ENCODE measurements at regions not wholly inside any gene's neighbourhood (a gene's known extent, or its start where the extent isn't known, plus 50 kb on each side); places are given as distances from the start of the nearest gene placed in this dataset.

DNA sequence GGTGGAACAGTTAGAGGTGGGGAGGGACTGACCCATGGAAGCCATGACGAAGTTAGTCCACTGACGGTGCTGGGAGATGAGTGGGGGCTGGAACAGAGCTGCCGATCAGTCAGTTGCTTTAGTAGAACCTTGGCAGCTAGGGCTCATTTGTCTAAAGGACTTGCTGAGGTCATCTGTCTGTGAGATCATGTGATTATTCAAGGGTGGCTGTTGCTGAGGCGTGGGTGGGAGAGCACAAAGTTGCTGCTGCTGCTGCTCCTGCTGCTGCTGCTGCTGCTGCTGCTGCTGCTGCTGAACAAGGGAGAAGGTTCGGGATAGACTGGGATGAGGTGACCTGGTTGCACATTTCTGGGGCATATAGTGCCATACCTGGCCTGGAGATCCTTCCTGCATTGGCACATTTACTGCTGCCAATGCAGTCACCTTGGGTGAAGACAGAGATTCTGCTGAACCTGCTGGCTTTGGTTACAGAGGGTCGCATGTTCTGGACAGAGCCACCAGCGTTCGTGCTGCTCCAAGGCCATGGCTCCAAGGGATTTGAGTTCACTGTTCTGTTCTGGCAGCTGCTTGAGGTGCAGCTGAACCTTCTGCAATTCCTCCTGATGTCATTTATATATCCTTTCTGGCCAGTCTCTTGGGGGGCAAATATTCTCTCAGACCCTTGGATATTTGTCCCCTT lies 840.5 kb downstream of the HACE1 start:
- no peak for ATAC-seq

DNA sequence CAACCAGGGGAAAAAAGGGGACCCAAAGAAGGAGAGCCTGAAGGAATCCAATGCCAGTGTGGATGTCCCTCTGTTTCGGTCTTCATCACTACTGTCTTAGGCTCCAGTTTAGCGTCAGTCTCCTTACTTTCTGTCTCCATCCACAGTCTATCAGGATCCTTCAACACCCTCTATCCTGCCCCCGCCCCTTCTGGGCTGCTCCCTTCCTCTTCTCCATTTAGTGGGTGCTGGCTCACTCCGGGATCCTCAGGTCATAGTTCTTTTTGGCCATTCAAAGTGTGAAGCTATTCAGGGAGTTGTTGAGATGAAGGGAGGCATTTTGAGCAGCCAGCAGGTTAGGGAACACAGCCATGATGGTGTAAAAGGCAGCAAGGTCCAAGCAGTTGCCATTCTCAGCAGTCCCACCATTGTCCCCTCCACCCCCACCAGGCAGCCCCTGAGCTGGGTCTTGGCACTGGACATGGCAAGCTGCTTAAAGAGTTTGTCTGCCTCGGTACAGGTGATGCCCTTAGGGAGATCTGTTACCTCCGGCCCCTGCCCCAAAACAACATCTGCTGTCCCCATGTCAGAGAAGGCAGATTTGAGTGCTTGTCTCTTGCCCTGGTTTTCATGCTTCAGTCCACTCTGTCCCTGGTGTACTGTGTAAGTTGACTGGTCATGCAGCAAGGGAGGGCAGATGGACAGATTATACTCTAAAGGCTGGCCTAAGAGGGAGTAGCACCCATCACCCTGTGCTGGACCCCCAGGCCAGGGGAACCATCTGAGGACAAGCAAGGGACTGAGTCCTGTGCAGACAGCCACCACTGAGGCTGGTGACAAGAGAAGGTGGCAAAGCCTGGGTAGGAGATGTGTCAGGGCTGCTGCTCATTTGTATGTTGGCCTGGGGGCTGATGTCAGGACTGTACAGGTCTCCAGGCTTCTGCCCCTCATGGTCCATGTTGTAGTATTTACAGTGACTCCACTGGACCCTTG lies 842.0 kb downstream of the HACE1 start:
- ATAC-seq: no peak

DNA sequence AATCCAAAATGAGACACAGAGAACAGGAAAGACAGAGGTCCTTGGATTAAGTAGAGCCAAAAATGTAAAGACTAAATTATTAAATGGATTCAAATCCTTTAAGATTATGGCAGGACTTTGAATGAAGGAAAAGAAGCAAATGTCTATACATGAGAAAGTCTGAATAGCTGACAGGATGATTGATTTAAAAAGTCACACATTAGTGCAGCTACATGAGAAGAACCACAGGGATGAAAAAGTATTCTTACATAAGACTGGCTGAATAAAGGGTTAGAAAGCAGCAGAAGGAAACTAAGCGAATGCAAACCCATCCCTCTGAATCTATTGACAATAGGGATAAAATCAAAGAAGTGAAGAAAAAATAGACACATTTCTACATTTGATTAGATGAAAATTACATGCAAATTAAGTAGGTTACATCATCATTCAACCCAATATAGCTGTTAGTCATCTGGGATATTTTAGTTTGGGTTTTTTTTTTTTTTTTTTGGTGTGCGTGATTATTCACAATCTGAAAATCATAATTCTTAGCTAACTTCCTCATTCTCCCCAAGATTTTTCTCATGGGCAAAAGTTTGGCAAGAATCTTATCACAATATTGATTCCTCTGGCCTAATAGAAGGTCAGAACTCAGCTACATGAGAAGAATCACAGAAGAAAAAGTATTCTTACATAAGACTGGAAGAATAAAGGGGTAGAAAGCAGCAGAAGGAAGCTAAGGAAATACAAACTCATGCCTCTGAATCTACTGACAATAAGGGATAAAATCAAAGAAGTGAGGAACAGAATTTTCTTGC lies 845.4 kb downstream of the HACE1 start:
- no peak for ATAC-seq

DNA sequence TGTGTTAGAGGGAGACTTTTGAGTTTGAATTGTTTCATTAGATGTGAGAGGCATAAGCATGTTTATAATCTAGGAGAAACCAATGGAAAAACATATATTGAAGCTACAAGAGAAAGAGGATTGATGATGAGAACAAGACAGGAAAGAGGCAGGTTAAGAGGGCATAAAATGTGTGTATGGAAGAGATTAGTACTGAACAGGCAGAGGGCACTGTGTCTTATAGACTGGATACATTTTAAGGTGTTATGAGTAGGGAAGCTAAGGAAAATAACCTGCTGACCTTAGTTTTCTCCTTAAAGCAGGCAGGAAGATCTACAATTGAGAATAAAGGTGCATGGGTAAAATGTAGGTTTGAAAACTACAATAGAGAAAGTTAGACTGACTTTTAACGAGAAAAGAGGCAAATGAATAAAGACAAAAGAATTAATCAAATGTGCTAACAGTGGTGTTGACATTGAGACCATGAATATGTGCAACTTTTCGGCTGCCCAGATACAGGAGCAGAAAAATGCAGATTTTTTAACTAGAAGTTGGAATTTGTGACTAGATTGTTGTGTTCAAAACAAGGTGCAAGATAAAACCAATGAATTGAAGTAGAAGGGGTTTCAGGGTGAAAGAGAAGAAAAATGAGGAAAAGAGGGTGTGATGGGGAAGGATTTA lies 846.3 kb downstream of the HACE1 start:
- ATAC-seq: no peak

DNA sequence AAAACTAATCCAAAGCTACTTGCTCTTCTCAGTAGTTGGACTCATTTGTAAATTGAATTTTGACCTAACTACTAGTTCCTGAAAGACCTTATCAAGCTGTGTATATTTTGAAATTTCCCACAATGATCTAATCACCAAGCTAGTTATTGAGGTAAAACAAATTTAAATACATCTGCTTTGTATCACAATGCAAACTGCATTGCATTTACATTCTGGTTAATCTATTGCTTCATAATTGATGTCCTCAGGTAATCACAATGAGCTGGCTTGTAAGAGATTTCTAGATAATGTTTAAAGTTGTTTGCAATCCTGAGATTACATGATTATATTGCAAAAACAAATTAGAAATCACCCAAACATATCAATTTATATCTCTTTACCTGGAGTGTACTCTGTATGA lies 848.8 kb downstream of the HACE1 start:
- ATAC-seq: no peak

DNA sequence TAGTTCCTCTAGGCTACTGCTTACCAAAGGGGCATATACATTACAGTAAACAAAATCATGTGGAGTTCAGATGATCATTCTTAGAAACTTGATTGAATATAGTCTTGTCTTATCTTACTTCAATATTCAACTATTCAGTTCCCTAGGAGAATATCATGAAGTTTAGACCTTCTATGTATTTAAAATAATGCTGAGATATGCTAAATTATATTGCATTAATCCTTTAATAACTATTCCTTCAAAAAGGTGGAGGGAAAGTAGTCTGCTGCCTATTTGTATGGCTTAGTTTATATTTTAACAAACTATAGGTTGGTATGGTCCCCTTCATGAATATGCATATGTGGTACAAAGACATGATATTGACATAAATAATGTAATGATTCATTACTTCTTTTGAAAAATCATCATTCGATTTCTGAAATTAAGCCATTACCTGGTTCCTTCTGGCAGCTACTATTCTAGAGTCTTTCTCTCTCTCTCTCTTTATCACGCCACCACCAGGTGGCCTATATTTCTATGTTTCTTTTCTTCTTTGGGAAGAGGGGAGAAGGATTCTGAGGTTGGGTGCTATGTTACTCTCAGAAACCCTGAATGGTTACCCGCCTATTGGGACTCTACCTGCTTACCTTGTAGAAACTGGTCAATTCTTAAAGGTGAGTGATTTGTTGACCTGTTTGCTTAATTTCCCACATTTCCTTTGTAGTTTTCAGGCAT lies 855.8 kb downstream of the HACE1 start:
- no peak for ATAC-seq

DNA sequence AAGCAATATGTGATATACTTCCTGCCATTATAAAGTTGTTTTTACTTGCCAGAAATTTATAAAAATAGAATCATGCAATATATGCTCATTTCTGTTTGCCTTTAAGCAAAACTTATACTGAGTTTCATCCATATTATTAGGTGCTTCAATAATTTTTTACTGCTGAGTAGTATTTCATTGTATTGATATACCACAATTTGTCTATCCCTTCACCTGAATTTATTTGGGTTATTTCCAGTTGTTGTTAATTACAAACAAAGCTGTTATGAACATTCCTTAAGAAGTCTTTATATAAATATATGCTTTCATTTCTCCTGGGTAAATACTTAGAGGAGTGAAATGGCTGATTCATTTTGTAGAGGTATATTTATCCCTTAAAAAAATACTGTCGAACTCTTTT lies 864.1 kb downstream of the HACE1 start:
- no peak for ATAC-seq

DNA sequence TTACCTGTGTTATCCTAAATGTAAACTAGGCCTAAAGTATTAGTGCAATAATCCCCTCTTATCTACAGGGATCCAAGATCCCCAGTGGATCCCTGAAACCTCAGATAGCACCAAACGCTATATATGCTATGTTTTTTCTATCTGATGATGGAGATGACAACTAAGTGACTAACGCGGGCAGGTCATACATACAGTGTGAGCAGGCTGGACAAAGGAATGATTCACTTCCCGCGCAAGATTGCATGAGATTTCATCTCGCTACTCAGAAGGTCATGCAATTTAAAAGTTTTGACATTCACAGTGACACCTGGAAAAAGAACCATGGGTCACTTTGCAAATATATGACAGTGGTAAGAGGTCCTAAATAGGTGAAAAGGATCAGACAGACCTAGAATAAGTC lies 875.9 kb downstream of the HACE1 start:
- no peak for ATAC-seq

DNA sequence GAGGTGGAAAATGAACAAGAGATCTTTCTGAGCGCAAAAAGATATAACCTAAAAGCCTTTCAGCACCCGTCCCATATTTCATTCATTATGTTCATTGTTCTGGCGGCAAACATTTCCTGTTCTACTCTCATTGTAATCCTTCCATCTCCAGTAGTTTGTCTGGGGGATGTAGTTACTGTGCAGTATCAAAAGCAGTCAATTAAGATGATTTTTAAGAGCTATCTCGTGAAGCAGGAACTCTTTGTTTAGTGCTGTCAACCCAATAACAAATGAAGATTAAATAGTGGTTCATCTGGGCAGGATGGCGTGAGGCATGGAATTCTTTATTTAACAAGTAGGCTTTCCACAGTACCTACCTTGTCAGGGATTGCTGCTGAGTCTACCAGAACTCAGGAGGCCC lies 876.7 kb downstream of the HACE1 start:
- no peak for ATAC-seq

DNA sequence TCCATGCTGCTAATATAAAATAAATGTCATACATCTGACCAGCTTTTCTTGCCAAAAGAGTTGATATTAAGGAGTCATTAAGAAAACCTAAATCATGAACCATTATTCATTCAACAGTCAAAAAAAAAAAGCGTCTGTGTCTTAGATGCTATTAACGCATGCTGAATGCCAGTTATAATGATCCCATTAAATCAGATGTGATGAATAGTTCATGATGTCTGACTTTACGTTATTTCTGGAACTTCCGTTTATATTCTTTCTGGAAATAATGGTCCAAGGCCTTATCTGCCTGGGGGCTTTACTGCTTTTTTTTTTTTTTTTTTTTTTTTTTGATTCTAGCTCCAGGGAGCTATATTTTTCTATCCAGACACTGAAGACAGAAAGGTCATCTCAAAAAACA lies 877.1 kb downstream of the HACE1 start:
- no peak for ATAC-seq

DNA sequence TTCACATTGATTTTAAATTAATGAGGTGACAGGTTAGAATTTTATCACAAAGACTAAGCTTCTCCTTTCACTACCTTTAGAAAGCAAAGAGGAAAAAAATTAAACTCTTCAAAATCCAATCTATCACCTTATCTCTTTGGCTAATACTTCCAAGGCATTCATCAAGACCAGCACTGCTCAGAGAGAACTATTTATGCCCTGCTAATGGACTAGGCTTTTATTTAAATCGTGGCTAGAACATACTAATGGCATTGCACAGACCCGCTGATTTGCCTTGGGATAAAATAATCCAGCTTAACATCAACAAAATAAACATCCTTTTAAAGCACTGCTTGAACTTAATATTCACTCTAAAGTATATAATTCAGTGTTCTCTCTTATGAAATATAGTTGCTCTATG lies 880.4 kb downstream of the HACE1 start:
- ATAC-seq: no peak

DNA sequence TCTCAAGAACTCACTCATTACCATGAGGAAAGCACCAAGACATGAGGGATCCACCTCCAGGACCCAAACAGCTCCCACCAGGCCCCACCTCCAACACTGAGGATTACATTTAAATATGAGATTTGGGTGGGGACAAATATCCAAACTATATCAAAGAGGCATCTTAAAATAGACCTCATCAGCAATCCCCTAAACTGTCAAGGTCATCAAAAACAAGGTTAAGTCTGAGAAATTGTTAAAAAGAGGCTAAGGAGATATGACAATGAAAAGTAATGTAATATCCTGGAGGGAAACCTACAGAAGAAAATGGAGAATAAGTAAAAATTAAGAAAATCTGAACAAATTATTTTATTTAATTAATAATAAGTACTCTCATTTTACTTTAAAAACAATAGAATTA lies 922.3 kb downstream of the HACE1 start:
- no peak for ATAC-seq

DNA sequence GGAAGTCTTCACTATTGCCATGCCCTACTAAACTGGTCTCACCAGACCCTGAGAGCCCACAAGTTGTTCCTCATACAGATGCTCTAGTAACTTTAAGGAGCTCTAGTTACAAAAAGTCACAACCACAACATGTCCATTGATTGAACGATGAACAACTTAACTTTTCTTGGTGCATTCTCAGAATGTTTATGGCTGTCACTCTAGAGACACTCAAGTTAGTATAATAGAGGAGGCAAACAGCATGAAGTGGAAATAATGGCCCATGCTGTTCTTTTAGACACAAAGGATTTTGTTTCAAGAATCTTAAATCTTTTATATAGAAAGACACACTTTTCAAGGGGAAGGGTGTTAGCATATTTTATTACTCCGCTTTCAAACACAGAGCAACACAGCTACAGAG lies 934.4 kb downstream of the HACE1 start:
- ATAC-seq: no peak

DNA sequence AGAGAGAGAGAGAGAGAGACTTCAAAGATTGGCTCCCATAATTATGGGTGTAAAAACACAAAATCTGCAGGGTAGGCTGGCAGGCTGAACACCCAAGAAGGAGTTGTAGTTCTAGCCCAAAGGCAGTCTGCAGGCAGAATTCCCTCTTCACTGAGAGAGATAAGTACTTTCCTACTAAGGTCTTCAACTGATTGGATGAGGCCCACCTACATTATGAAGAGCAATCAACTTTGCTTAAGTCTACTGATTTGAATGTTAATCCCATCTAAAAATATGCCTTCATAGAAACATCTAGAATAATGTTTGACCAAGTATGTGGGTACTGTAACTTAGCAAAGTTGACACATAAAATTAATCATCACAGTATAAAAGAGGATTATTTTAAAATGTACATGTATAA lies 949.7 kb downstream of the HACE1 start:
- ATAC-seq: no peak

DNA sequence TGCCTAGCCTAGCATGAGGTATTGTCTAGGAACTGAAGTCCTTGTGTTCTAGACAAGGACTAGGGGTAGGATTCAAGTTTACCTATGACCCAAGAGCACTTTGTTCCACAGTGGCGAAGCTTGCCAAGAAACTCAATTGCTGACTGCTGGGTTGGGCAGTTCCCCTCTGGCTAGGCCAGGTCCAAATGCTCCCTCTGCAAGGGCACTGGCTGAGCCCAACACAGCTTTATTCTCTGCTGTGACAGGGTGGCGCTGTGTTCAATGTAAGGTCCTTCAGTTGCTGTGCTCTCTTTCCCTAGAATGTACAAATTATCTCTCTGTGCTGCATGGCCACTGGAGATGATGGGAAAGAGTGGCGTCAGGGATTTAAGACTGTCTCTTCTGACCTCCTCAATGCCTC lies 950.8 kb downstream of the HACE1 start:
- no peak for ATAC-seq

DNA sequence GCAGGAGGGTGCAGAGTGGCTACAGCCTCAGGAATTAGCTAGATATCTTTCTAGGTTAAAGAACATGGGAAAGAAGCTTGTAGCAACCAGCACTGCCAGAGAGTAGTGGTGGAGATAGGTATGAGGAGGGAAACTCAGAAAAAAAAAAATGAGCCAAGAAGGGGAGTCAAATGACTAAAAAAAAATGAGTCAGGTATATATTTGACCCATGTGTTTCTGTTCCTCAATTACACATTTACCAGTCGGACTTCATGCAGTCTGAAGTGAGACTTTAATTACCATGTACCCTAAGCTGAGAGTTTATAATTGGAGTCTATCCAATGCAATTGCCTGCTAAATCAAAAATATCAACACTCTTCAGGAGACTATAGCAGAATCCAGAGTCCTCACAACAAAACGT lies 964.6 kb downstream of the HACE1 start:
- ATAC-seq: no peak

DNA sequence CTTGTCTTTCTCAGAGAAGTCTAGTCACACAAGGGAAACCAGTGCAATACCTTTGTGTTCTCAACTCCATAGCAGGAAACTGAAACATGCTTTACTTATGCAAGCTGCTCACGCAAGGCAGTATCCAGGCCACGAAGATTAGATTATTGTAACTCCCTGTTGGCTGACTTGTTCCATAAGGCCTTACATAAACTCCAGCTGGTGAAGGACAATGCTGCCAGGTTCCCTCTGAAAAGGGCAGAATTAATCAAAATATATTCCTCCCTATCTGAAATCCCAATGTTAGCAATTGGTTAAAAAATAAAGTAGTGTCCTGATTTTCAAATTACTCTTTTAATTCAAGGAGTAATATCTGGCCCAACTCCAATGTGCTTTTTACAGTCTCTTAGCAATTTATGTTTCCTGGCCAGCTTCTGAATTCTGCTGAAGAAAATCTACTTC lies 966.6 kb downstream of the HACE1 start:
- no peak for ATAC-seq

DNA sequence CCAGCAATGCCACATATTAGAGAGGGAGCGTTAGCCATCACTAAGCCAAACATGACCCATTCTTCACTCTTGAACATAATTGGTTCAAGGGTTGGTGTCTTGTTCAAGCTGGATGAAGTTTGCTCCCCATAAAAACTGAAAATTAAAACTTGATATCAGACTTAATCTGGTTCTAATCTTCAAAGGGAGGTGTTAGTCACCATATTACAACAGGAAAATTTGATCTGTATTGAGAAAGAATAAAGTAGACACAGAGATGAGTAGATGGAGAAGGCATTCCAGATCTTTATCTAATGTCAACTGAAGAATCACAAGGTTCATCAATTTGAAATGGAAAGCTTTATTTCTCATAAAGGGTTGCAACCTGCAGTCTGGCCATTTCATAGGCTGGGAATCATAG lies 972.8 kb downstream of the HACE1 start:
- no peak for ATAC-seq

DNA sequence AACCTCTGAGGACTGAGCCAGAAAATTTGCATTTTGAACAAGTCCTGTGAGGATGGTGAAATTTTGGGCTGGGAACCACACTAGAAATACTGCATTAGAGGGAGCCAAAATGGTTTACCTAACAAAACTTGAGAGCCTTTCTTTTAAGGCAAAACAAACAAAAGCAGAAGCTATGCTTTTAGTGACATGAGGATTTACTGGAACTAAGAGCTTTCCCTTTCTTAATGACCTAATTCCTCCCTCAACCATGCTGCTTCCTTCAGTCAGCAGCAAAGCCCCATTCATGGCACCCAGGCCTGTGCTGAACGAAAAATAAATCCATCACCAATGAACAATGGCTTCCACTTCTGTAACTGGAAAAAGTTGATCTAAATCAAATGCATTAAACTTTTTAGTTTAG lies 974.3 kb downstream of the HACE1 start:
- no peak for ATAC-seq

DNA sequence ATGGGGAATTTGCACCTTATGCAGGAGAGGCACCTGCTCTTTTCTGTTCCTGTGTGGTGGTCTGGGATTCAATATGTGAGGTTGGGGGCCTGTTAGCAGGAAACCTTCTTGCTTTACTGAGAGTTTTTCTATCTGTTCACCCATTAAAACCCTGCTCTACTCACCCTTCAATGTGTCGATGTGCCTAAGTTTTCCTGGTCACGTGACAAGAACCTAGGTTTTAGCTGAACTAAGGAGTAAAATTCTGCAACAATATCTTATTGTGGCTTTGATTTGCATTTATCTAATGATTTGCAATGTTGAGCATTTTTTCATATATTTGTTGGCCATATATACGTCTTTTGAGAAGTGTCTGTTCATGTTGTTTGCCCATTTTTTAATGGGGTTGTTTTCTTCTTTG lies 979.9 kb downstream of the HACE1 start:
- no peak for ATAC-seq

DNA sequence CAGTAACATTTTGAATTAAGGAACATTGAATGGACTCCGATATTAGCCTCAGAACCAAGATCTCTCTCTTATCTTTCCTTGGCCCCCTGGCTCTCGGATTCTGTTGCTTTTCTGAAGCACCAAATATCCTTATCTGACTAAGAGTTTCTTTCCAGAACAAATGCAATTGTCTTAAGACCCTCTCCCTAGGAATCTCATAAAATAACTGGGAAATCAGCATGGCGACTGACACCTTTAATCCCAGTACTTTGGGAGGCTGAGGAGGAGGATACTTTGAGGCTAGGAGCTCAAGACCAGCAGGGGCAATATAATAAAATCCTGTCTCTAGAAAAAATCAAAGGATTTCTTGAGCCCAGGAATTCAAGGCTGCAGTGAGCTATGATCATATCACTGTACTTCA lies 984.5 kb downstream of the HACE1 start:
- ATAC-seq: no peak

DNA sequence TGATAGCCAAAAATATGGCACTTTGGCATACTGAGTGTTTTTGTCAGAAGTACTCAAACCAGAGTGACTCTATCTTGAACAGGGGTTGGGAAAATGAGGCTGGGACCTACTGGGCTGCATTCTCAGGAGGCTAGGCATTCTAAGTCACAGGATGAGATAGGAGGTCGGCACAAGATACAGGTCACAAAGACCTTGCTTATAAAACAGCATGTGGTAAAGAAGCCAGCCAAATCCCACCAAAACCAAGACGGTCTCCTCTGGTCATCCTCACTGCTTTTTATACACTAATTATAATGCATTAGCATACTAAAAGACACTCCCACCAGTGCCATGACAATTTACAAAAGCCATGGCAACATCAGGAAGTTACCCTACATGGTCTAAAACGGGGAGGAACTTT lies 985.1 kb downstream of the HACE1 start:
- no peak for ATAC-seq

All from esophagus mucosa (tissue), 1 donor.